Nucleus accumbens (tissue), 56 donors: ENCODE measurements at regions not wholly inside any gene's neighbourhood (a gene's known extent, or its start where the extent isn't known, plus 50 kb on each side); places are given as distances from the start of the nearest gene placed in this dataset.

Experiments used
- DNase-seq, 56 donors: peaks; one replicate each; lab custom pipeline; 2025; lab: John Stamatoyannopoulos, UW

DNA sequence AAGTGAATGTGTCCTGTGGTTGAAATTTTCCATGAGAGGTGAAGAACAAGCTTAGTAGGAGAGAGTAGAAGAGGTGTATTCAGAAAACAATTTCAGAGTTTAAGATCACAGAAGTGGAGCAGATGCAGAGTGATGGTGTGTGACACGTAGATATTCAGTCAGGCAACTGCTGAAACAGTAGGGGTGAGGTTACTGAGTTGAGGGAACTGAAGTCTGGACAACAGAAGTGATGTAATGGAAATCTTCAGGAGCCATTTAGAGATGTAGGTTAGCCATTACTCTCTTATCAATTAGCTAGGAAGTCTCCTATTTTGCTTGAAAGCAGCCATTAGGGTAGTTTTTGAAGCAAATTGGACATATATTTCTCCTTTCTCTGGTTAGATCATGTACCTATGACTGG lies 584.4 kb downstream of the PKHD1 start:
- DNase-seq = no peak

DNA sequence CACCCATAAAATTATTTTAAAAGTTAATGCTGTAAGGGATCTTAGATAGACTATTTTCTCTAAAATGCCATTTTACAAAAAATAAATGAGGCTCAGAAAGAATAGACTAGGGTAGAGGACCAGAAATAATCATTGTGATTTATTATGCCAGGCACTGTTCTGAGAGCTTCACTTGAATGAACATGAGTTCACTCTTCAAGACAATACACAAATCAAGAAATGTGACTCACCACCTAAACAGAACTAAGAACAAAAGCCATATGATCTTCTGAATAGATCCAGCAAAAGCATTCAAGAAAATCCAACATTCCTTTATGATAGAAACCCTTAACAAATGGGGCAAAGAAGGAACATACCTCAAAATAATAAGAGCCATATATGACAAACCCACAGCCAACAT lies 582.0 kb downstream of the PKHD1 start:
- no peak for DNase-seq

DNA sequence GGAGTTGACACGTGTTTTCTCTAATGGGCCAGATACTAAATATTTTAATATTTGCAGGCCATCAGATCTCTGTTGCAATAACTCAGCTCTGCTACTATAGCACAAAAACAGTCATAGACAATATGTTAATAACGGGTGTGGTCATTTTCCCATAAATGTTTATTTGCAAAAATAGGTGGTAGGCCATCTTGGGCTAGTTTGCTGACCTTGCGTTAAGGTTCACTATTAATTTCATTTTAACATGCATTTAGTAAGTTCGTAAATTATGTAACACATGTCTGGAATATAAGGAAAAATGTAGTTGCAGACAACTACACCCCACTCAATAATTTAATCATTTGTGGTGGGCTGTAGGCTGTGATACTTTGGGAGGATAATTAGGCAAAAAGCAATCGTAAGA lies 577.8 kb downstream of the PKHD1 start:
- no peak for DNase-seq

- no peak for DNase-seq
These were observed 576.3 kb downstream of the PKHD1 start for GRCh38 chr6:51511081-51511480.

DNA sequence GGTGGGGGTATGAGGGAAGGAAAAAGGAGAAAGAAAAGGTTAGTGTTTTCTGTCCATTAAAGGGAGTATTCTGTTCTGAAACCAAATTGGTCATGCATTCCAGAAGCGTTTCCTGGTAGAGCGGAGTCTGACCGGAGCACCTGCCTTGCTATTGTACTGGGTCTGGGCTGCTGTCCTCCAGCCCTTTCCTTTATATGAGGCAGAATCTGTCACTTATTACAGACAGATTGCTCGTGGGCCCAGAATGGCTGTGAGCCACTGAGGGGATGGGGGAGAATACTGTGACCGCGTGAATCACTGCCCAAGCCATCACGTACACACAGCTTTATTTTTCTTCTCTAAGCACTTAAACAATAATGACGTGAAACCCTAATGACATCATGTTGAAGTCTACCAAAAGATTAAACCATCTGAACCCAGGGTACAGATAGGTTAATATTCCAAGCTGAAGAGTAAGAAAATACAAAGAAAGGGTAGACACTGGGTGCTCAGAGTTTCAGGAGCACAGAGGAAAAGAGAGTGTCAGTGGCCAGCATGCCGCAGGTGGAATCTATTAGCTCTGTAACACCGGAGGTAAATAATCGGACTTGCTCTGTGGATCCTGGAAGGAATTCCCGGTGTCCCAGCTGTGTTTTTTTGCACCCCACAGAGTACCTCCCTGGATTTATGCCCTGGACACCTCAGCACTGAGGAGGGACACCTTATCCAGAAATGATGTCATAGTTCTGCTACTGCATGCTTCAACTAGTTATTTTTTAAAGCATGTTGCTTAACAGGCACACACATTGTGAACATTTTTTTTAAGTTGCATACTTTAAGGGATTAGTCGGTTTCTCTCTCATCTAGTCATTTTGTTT lies 573.3 kb downstream of the PKHD1 start:
- DNase-seq = peak in 1 of 56 donors; percentile 10

DNA sequence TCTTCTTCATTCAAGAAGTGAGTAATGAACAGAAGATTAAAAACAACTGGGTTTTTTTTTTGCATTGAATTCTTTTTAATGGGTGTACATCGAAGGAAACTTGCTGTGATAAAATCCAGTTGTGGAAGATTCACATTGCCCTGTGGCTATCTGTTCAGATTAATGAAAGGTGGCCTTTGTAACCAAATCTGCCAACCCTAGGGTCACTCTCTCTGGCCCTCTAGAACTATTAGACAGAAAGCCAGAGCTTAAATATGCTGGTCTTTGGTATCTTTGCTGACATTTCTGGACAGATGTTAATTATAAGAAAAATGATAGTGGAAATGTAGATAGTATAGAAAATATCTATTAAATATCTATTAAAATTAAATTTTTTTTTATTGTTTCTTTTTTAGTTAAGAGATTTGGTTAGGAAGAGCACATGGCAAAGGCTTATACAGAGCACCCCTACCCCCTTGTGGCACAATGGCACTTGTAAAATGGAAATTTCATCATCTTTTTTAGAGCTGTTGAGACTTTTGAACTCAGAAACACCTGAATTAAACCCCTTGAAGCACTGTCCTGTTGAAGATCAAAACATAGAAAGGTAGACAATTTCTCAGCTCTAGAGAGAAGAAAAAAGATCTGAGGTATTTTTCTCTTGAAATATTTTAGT lies 572.5 kb downstream of the PKHD1 start:
- no peak for DNase-seq

- DNase-seq = no peak
These were observed 561.4 kb downstream of the PKHD1 start for GRCh38 chr6:51526049-51526448.

- DNase-seq = no peak
These were observed 560.5 kb downstream of the PKHD1 start for GRCh38 chr6:51526922-51527321.

GRCh38 chr6:51528556-51528955 lies 558.9 kb downstream of the PKHD1 start:
- DNase-seq = no peak

GRCh38 chr6:51529240-51529639 lies 558.2 kb downstream of the PKHD1 start:
- DNase-seq = no peak

GRCh38 chr6:51531623-51532022 lies 555.8 kb downstream of the PKHD1 start:
- no peak for DNase-seq

- DNase-seq = no peak
These were observed 553.5 kb downstream of the PKHD1 start for GRCh38 chr6:51533962-51534361.

GRCh38 chr6:51535327-51535726 lies 552.1 kb downstream of the PKHD1 start:
- DNase-seq = no peak

GRCh38 chr6:51536728-51537127 lies 550.7 kb downstream of the PKHD1 start:
- DNase-seq = no peak

GRCh38 chr6:51541847-51542246 lies 545.6 kb downstream of the PKHD1 start:
- peak in 1 of 56 donors; percentile 3 for DNase-seq

DNA sequence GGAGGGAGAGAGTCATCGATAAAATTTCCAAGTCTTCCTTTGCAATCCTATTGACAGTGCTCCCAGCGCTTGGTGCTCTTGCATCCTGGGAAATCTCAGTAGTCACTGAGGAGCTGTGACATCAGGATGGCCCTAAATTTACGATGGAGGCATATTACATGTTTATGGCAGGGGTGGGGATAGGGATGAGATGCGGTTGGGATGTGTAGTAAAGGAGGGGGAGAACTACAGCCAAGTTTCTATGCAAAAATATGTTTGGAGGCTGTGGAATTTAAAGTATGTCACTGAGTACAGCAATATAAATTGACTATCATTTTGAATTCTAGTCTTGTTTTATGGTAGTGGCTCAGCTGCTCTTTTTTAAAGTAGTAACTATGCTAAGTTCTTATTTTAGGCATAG lies 544.9 kb downstream of the PKHD1 start:
- DNase-seq = no peak

GRCh38 chr6:51550243-51550642 lies 537.2 kb downstream of the PKHD1 start:
- no peak for DNase-seq

- DNase-seq = no peak
These were observed 535.0 kb downstream of the PKHD1 start for GRCh38 chr6:51552435-51552834.

GRCh38 chr6:51553246-51554015 lies 534.0 kb downstream of the PKHD1 start:
- DNase-seq = no peak

DNA sequence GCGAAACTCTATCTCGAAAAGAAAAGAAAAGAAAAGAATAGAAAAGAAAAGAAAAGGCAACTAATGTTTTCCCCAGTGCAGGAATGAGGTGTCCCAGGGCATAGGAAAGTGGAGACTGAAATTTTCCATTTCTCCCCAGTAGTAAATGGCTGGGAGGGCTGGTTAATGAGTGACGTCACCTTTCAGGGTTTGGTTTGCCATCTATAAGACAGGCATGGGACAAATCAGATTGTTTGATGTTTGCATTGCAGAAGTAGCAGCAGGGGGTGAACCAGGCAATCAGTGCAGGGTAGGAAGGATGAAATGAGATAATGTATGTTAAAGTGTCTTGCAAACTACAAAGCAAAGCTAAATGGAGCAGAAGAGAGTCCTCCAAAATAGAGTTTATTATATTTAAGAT lies 533.4 kb downstream of the PKHD1 start:
- DNase-seq = no peak

GRCh38 chr6:51559059-51559458 lies 528.4 kb downstream of the PKHD1 start:
- DNase-seq = no peak
